HCT116 (cell line): ENCODE measurements at regions not wholly inside any gene's neighbourhood (a gene's known extent, or its start where the extent isn't known, plus 50 kb on each side); places are given as distances from the start of the nearest gene placed in this dataset.
"Not testable (repeated sequence)": the region's sequence is repeated elsewhere in the genome, so short reads cannot be mapped to it uniquely, and the experiment has no call there.

Experiments
- ATAC-seq: fragments of 200-7000 bp; cut with Tn5 transposase; 2 replicates; pipeline ENCODE4 v1.9.1; 2020; ENCODE audit warnings: mild to moderate bottlenecking, moderate library complexity
- BruUV-seq: library from RNA; stranded (reverse); fragments of 400-500 nt; replicated peaks from 2 replicates; lab custom pipeline; 2021; lab: Mats Ljungman, UMichigan
- CTCF ChIA-PET: fragments of 300-600 bp; sonication (Branson Sonifier 250); formaldehyde crosslinking; loops from one replicate; lab custom pipeline; 2021; ENCODE audit warnings: antibody characterized with exemption; lab: Charles Lee
- POLR2A ChIA-PET: fragments of 300-600, 350-600 bp; sonication (Branson Sonifier 250); formaldehyde crosslinking; loops from one replicate; lab custom pipeline; 2021; ENCODE audit warnings: antibody characterized with exemption; lab: Charles Lee
- RAD21 ChIA-PET, 2 experiments: fragments of 300-600 bp; sonication (Branson Sonifier 250); formaldehyde crosslinking; loops; one replicate each; lab custom pipeline; 2023; ENCODE audit warnings: low total read pairs in 2 of 2; ENCODE audit not compliant: uncharacterized antibody in 2 of 2, unreplicated experiment in 2 of 2, low non-redundant PET in 1 of 2; lab: Charles Lee
- DNase-seq: peaks from one replicate; pipeline ENCODE4 v3.0.0-alpha.2; 2010; ENCODE audit warnings: low read depth, low spot score
- H2AFZ ChIP-seq: fragments of 200-600 bp; shearing (Covaris generic), sonication (generic); 2 replicates; pipeline ENCODE4 v1.6.1; 2017; ENCODE audit warnings: low read depth, mixed run types, mixed read lengths, antibody characterized with exemption, low read length; ENCODE audit not compliant: poor library complexity, severe bottlenecking
- H3K27ac ChIP-seq: 2 replicates; pipeline ENCODE4 v1.5.1; 2012; ENCODE audit warnings: low read depth, low read length
- H3K27me3 ChIP-seq: fragments of 200-600 bp; sonication (generic); 2 replicates; pipeline ENCODE4 v1.6.1; 2016; ENCODE audit warnings: mixed run types, low read length, mixed read lengths; ENCODE audit not compliant: insufficient read depth
- H3K36me3 ChIP-seq, 2 experiments: fragments of 200-500 bp in 1 of 2; fragments of 200-600 bp in 1 of 2; sonication (Bioruptor generic) in 1 of 2; sonication (generic) in 1 of 2; 2 replicates each; pipeline versions ENCODE4 v1.5.1 to v1.6.1; 2014 to 2016; ENCODE audit warnings: low read length in 2 of 2, inconsistent platforms in 1 of 2, mixed read lengths in 1 of 2, mixed run types in 1 of 2; ENCODE audit not compliant: insufficient read depth in 2 of 2, control insufficient read depth in 1 of 2
- H3K4me1 ChIP-seq, 2 experiments: fragments of 200-600 bp in 1 of 2; sonication (generic) in 1 of 2; 2 replicates each; pipeline versions ENCODE4 v1.5.1 to v1.6.1; 2012 to 2017; ENCODE audit warnings: low read length in 2 of 2, inconsistent platforms in 1 of 2, mild to moderate bottlenecking in 1 of 2, mixed read lengths in 1 of 2, mixed run types in 1 of 2, moderate library complexity in 1 of 2; ENCODE audit not compliant: insufficient read depth in 2 of 2, control insufficient read depth in 1 of 2
- H3K4me2 ChIP-seq: fragments of 200-600 bp; sonication (generic); 2 replicates; pipeline ENCODE4 v1.6.1; 2017; ENCODE audit warnings: mixed run types, low read length, mixed read lengths
- H3K4me3 ChIP-seq, 2 experiments: fragments of 200-600 bp in 1 of 2; sonication (generic) in 1 of 2; replicated peaks in 1 of 2; 2 replicates each; pipeline ENCODE4 v1.5.1; 2011 to 2016; ENCODE audit warnings: low read length in 2 of 2, control low read depth in 1 of 2, low read depth in 1 of 2, mild to moderate bottlenecking in 1 of 2, mixed read lengths in 1 of 2, mixed run types in 1 of 2
- H3K79me2 ChIP-seq: fragments of 200-600 bp; sonication (generic); 2 replicates; pipeline ENCODE4 v1.6.1; 2017; ENCODE audit warnings: mild to moderate bottlenecking, mixed run types, low read length, moderate library complexity, mixed read lengths; ENCODE audit not compliant: insufficient read depth
- H3K9ac ChIP-seq: fragments of 200-600 bp; sonication (generic); 2 replicates; pipeline ENCODE4 v1.6.1; 2016; ENCODE audit warnings: low read length, mixed read lengths
- H3K9me2 ChIP-seq: fragments of 200-600 bp; sonication (generic), shearing (Covaris generic); 2 replicates; pipeline ENCODE4 v1.6.1; 2017; ENCODE audit warnings: mixed run types, mild to moderate bottlenecking, moderate library complexity; ENCODE audit not compliant: insufficient read depth
- H3K9me3 ChIP-seq, 2 experiments: fragments of 200-500 bp in 1 of 2; fragments of 200-600 bp in 1 of 2; sonication (Bioruptor generic) in 1 of 2; sonication (generic) in 1 of 2; 2 replicates each; pipeline ENCODE4 v1.6.1; 2014 to 2017; ENCODE audit warnings: low read length in 2 of 2, mixed read lengths in 2 of 2, inconsistent platforms in 1 of 2, low read depth in 1 of 2, mild to moderate bottlenecking in 1 of 2, mixed run types in 1 of 2, moderate library complexity in 1 of 2; ENCODE audit not compliant: control insufficient read depth in 1 of 2, insufficient read depth in 1 of 2
- H4K20me1 ChIP-seq: fragments of 200-600 bp; sonication (generic), shearing (Covaris generic); 2 replicates; pipeline ENCODE4 v1.6.1; 2017; ENCODE audit warnings: mixed run types, mild to moderate bottlenecking, moderate library complexity; ENCODE audit not compliant: insufficient read depth
- CBX3 ChIP-seq: IDR thresholded peaks from 2 replicates; pipeline ENCODE4 v1.6.1; 2012; ENCODE audit warnings: low read depth
- EZH2 ChIP-seq: fragments of 200-600 bp; sonication (generic); IDR thresholded peaks from 2 replicates; pipeline ENCODE4 v1.6.1; 2017; ENCODE audit warnings: antibody characterized with exemption, mixed run types
- EZH2phosphoT487 ChIP-seq: fragments of 200-600 bp; IDR thresholded peaks from 2 replicates; pipeline ENCODE4 v1.6.1; 2018; ENCODE audit warnings: antibody characterized with exemption, borderline replicate concordance
- POLR2A ChIP-seq: IDR thresholded peaks from 2 replicates; pipeline ENCODE4 v1.7.0; 2011; ENCODE audit warnings: borderline replicate concordance; ENCODE audit not compliant: insufficient read depth, insufficient read length; ENCODE audit errors: extremely low read depth
- RAD21 ChIP-seq: IDR thresholded peaks from 2 replicates; pipeline ENCODE4 v1.6.1; 2012; ENCODE audit warnings: low read depth, mild to moderate bottlenecking
- SRF ChIP-seq: IDR thresholded peaks from 2 replicates; pipeline ENCODE4 v1.6.1; 2012; ENCODE audit warnings: low read depth
- intact Hi-C: fragments of 100-400 bp; cut with micrococcal nuclease; formaldehyde crosslinking; loops from 2 replicates; pipeline ENCODE4 v1.10.0; 2022
- TF ChIP-seq, protein P1 (sequence below): IDR thresholded peaks from 2 replicates; pipeline ENCODE4 v1.6.1; 2012
- TF ChIP-seq, protein P2 (sequence below): IDR thresholded peaks from 2 replicates; pipeline ENCODE4 v1.6.1; 2011; ENCODE audit warnings: mild to moderate bottlenecking, low read length, moderate library complexity; ENCODE audit not compliant: insufficient replicate concordance; ENCODE audit errors: extremely low read depth

DNA sequence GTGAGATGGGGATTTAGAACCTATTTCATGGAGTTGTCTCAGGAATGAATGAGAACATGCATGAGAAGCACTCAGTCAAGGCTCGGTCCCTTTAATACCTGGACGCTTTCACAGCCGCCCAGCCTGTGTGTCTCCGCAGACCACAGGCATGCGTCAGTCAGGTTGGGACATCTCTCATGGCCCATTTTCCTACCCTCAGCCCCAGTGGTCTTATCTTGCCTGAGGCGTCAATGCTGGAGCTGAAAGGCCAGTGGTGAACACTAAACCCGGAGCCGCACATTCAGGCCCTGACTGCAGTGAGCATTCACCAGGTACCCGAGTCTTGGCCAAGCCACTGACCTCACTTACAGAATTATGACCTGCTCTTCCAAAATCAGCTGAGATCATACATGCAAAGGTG, 263.2 kb upstream of the RAB4A start:
- Histone ChIP-seq H3K9me2 (no peaks in the 10 kb centered on the region), H3K9ac (no peak overlapping the region), H3K27me3 (no peaks in the 10 kb centered on the region), H3K4me3 (no peak overlapping the region), H3K4me1 (no peaks in the 10 kb centered on the region), H3K9me3 (no peaks in the 10 kb centered on the region), H2AFZ (no peak overlapping the region), H4K20me1 (no peaks in the 10 kb centered on the region), H3K4me2 (no peak overlapping the region), H3K36me3 (no peaks in the 10 kb centered on the region), H3K79me2 (no peaks in the 10 kb centered on the region), H3K27ac (no peak overlapping the region)
- intact Hi-C loops, result no loop called here
- no peak for ATAC-seq
- RAD21 ChIA-PET, result no interaction called here
- POLR2A ChIA-PET, result no interaction called here
- no peak for DNase-seq
- no TSS peak for BruUV-seq
- TF ChIP-seq, protein P1, sequence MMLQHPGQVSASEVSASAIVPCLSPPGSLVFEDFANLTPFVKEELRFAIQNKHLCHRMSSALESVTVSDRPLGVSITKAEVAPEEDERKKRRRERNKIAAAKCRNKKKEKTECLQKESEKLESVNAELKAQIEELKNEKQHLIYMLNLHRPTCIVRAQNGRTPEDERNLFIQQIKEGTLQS, result no peak
- no peak for TF ChIP-seq EZH2
- TF ChIP-seq EZH2phosphoT487, result no peak
- no peak for TF ChIP-seq SRF
- TF ChIP-seq RAD21, result no peak
- TF ChIP-seq CBX3, result no peak
- TF ChIP-seq, protein P2, sequence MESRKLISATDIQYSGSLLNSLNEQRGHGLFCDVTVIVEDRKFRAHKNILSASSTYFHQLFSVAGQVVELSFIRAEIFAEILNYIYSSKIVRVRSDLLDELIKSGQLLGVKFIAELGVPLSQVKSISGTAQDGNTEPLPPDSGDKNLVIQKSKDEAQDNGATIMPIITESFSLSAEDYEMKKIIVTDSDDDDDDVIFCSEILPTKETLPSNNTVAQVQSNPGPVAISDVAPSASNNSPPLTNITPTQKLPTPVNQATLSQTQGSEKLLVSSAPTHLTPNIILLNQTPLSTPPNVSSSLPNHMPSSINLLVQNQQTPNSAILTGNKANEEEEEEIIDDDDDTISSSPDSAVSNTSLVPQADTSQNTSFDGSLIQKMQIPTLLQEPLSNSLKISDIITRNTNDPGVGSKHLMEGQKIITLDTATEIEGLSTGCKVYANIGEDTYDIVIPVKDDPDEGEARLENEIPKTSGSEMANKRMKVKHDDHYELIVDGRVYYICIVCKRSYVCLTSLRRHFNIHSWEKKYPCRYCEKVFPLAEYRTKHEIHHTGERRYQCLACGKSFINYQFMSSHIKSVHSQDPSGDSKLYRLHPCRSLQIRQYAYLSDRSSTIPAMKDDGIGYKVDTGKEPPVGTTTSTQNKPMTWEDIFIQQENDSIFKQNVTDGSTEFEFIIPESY, result no peak
- TF ChIP-seq POLR2A, result no peak
- CTCF ChIA-PET, result no interaction called here

DNA sequence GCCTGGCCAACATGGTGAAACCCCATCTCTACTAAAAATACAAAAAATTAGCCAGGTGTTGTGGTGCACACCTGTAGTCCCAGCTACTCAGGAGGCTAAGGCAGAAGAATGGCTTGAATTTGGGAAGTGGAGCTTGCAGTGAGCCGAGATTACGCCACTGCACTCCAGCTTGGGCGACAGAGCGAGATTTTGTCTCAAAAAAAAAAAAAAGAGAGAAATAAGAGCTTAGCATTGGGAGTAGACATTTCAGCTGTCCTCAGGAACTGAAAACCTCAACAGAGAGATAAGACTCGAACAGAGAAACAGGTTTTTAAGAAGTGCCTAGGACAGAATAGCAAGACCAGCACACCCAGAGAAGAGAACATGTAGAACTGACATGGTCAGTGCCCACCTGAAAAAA, 262.6 kb upstream of the RAB4A start:
- H4K20me1 ChIP-seq, POLR2A ChIA-PET, RAD21 ChIA-PET, H3K4me1 ChIP-seq, H3K36me3 ChIP-seq, H3K4me3 ChIP-seq, H3K9me2 ChIP-seq, H2AFZ ChIP-seq, BruUV-seq, H3K27me3 ChIP-seq, H3K4me2 ChIP-seq, H3K9ac ChIP-seq, H3K9me3 ChIP-seq, ATAC-seq, CTCF ChIA-PET, H3K79me2 ChIP-seq, H3K27ac ChIP-seq, intact Hi-C loops, DNase-seq: not testable (repeated sequence)
